H9 (cell line): ENCODE measurements at regions not wholly inside any gene's neighbourhood (a gene's known extent, or its start where the extent isn't known, plus 50 kb on each side); places are given as distances from the start of the nearest gene placed in this dataset.

Source experiments
- DNase-seq: peaks from one replicate; pipeline ENCODE4 v3.0.0-alpha.2; 2017
- H2AFZ ChIP-seq: one replicate; pipeline ENCODE4 v1.6.1; 2013; ENCODE audit warnings: mild to moderate bottlenecking, low read length, control low read depth, moderate library complexity
- H2AK5ac ChIP-seq: 2 replicates; pipeline ENCODE4 v1.6.1; 2013; ENCODE audit warnings: low read length, control low read depth, mixed read lengths; ENCODE audit not compliant: insufficient read length
- H2BK120ac ChIP-seq: one replicate; pipeline ENCODE4 v1.6.1; 2013; ENCODE audit warnings: low read depth, mild to moderate bottlenecking, low read length, control low read depth, inconsistent platforms; ENCODE audit not compliant: poor library complexity, severe bottlenecking
- H2BK12ac ChIP-seq: 2 replicates; pipeline ENCODE4 v1.6.1; 2013; ENCODE audit warnings: low read length, control low read depth, mixed read lengths, low read depth; ENCODE audit not compliant: insufficient read length
- H2BK15ac ChIP-seq: 2 replicates; pipeline ENCODE4 v1.6.1; 2013; ENCODE audit warnings: low read depth, low read length, control low read depth
- H2BK20ac ChIP-seq: one replicate; pipeline ENCODE4 v1.6.1; 2013; ENCODE audit warnings: low read depth, mild to moderate bottlenecking, low read length, control low read depth, inconsistent platforms; ENCODE audit not compliant: poor library complexity, severe bottlenecking
- H2BK5ac ChIP-seq: 2 replicates; pipeline ENCODE4 v1.6.1; 2013; ENCODE audit warnings: low read length, control low read depth, mixed read lengths; ENCODE audit not compliant: insufficient read length
- H3K14ac ChIP-seq: 2 replicates; pipeline ENCODE4 v1.6.1; 2013; ENCODE audit warnings: low read length, control low read depth; ENCODE audit not compliant: insufficient read depth
- H3K18ac ChIP-seq: 2 replicates; pipeline ENCODE4 v1.6.1; 2013; ENCODE audit warnings: low read depth, mild to moderate bottlenecking, mixed read lengths, low read length, control low read depth; ENCODE audit not compliant: insufficient read length
- H3K23ac ChIP-seq: 2 replicates; pipeline ENCODE4 v1.6.1; 2013; ENCODE audit warnings: low read length, control low read depth, mixed read lengths, low read depth; ENCODE audit not compliant: insufficient read length
- H3K23me2 ChIP-seq: 2 replicates; pipeline ENCODE4 v1.6.1; 2013; ENCODE audit warnings: low read depth, mild to moderate bottlenecking, mixed read lengths, low read length, control low read depth; ENCODE audit not compliant: insufficient read length, poor library complexity, severe bottlenecking
- H3K27ac ChIP-seq: 2 replicates; pipeline ENCODE4 v1.5.1; 2013; ENCODE audit warnings: low read length, control low read depth, mixed read lengths, low read depth; ENCODE audit not compliant: insufficient read length
- H3K27me3 ChIP-seq: 2 replicates; pipeline ENCODE4 v1.6.1; 2013; ENCODE audit warnings: low read length, control low read depth, inconsistent platforms; ENCODE audit not compliant: insufficient read depth
- H3K4ac ChIP-seq: 2 replicates; pipeline ENCODE4 v1.6.1; 2013; ENCODE audit warnings: low read depth, mild to moderate bottlenecking, control low read depth, inconsistent platforms, low read length, moderate library complexity
- H3K4me1 ChIP-seq: 2 replicates; pipeline ENCODE4 v1.6.1; 2013; ENCODE audit warnings: low read length, control low read depth, inconsistent platforms; ENCODE audit not compliant: insufficient read depth
- H3K4me2 ChIP-seq: 2 replicates; pipeline ENCODE4 v1.6.1; 2013; ENCODE audit warnings: low read length, control low read depth, mixed read lengths; ENCODE audit not compliant: insufficient read length, insufficient read depth
- H3K56ac ChIP-seq: 2 replicates; pipeline ENCODE4 v1.6.1; 2013; ENCODE audit warnings: low read depth, mild to moderate bottlenecking, mixed read lengths, low read length, control low read depth; ENCODE audit not compliant: insufficient read length
- H3K79me1 ChIP-seq: 2 replicates; pipeline ENCODE4 v1.6.1; 2013; ENCODE audit warnings: low read depth, mild to moderate bottlenecking, moderate library complexity, low read length, control low read depth, inconsistent platforms; ENCODE audit not compliant: insufficient read depth, poor library complexity, severe bottlenecking
- H3K79me2 ChIP-seq: 2 replicates; pipeline ENCODE4 v1.6.1; 2013; ENCODE audit warnings: low read length, control low read depth, inconsistent platforms; ENCODE audit not compliant: insufficient read depth
- H3K9ac ChIP-seq: 2 replicates; pipeline ENCODE4 v1.6.1; 2013; ENCODE audit warnings: low read length, control low read depth, mixed read lengths; ENCODE audit not compliant: insufficient read length; ENCODE audit errors: extremely low read depth
- H3K9me3 ChIP-seq: one replicate; pipeline ENCODE4 v1.6.1; 2013; ENCODE audit warnings: low read depth, low read length, inconsistent platforms; ENCODE audit not compliant: control insufficient read depth
- H3T11ph ChIP-seq: one replicate; pipeline ENCODE4 v1.6.1; 2013; ENCODE audit warnings: mild to moderate bottlenecking, low read length, control low read depth, inconsistent platforms
- H4K20me1 ChIP-seq: one replicate; pipeline ENCODE4 v1.6.1; 2013; ENCODE audit not compliant: control insufficient read depth, insufficient read length, insufficient read depth
- H4K5ac ChIP-seq: 2 replicates; pipeline ENCODE4 v1.6.1; 2013; ENCODE audit warnings: low read depth, mild to moderate bottlenecking, mixed read lengths, low read length, control low read depth; ENCODE audit not compliant: insufficient read length
- H4K8ac ChIP-seq: replicated peaks from 2 replicates; pipeline ENCODE4 v1.6.1; 2013; ENCODE audit warnings: low read length, control low read depth, mixed read lengths, low read depth; ENCODE audit not compliant: insufficient read length
- H4K91ac ChIP-seq: 2 replicates; pipeline ENCODE4 v1.6.1; 2013; ENCODE audit warnings: low read depth, mild to moderate bottlenecking, moderate library complexity, mixed read lengths, low read length, control low read depth; ENCODE audit not compliant: insufficient read length
- H3K27ac Mint-ChIP-seq, 3 experiments: 2 replicates in 2 of 3; 3 replicates in 1 of 3; pipeline ENCODE4 v1.8.0; 2020 to 2021; ENCODE audit warnings: mixed read lengths in 3 of 3, mild to moderate bottlenecking in 1 of 3, moderate library complexity in 1 of 3
- H3K27me3 Mint-ChIP-seq: 2 replicates; pipeline ENCODE4 v1.8.0; 2021; ENCODE audit warnings: low read depth, mild to moderate bottlenecking, moderate library complexity, mixed read lengths
- H3K36me3 Mint-ChIP-seq, 3 experiments: 2 replicates in 2 of 3; 3 replicates in 1 of 3; pipeline ENCODE4 v1.8.0; 2020 to 2021; ENCODE audit warnings: low read depth in 3 of 3, mixed read lengths in 3 of 3; ENCODE audit not compliant: insufficient read depth in 1 of 3
- H3K4me1 Mint-ChIP-seq, 2 experiments: 2 replicates each; pipeline ENCODE4 v1.8.0; 2020; ENCODE audit warnings: mixed read lengths in 2 of 2
- H3K4me3 Mint-ChIP-seq, 2 experiments: 2 replicates in 1 of 2; 3 replicates in 1 of 2; pipeline ENCODE4 v1.8.0; 2020 to 2021; ENCODE audit warnings: mild to moderate bottlenecking in 2 of 2, mixed read lengths in 2 of 2, moderate library complexity in 1 of 2
- H3K9me3 Mint-ChIP-seq, 2 experiments: 2 replicates in 1 of 2; 3 replicates in 1 of 2; pipeline ENCODE4 v1.8.0; 2020; ENCODE audit warnings: mild to moderate bottlenecking in 2 of 2, mixed read lengths in 2 of 2, moderate library complexity in 1 of 2
- WGBS: extraction: QIAGEN DNeasy Blood & Tissue Kit; methylation state at CpG from one replicate; pipeline ENCODE4 v1.1.7; 2013; ENCODE audit warnings: missing lambda C conversion rate, low lambda C conversion rate, mixed read lengths; ENCODE audit not compliant: insufficient read length; ENCODE audit errors: extremely low coverage; 5-methylcytosine and 5-hydroxymethylcytosine counted together
- TF ChIP-seq, protein P1 (sequence below): fragments of 200-600 bp; sonication (generic); conservative IDR thresholded peaks from 3 replicates; pipeline ENCODE4 v1.8.0; 2021; ENCODE audit warnings: antibody characterized with exemption, mild to moderate bottlenecking

DNA sequence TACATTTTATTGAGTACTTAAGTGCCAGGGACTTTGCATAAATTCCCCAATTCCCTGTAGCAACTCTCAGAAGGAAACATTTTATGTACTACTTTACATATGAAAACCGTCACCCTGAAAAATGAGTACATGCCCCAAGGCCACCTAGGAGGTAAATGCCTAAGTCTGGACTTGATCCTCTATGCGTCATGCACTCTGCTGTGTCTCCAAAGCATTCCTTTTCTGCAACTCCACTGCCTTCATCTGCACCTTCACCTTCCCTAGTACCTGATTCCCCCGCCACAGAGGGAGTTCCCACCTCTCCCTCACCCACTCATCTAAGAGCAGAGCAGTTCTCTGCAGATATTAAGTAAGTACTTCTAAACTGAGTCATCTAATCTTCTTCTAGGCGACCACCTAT, 75.2 kb upstream of the HRH2 start:
- Histone ChIP-seq H4K91ac (no peak overlapping the region), H3K14ac (no peak overlapping the region), H4K5ac (no peak overlapping the region), H3T11ph (no peak overlapping the region), H2BK12ac (no peak overlapping the region), H4K20me1 (no peaks in the 10 kb centered on the region), H3K79me2 (peaks cover 2% of the 10 kb centered on the region; the same call in 1 of the 2 replicates), H4K8ac (no peak overlapping the region), H3K9ac (no peak overlapping the region), H3K23ac (no peak overlapping the region), H2BK120ac (no peak overlapping the region), H2BK15ac (no peak overlapping the region), H3K9me3 (no peaks in the 10 kb centered on the region), H3K27ac (no peak overlapping the region), H3K23me2 (no peaks in the 10 kb centered on the region), H2AFZ (no peak overlapping the region), H3K4me2 (no peak overlapping the region), H2BK20ac (no peak overlapping the region), H2BK5ac (no peak overlapping the region), H3K18ac (no peak overlapping the region), H2AK5ac (no peak overlapping the region), H3K79me1 (no peaks in the 10 kb centered on the region), H3K4ac (no peak overlapping the region), H3K27me3 (no peaks in the 10 kb centered on the region), H3K4me1 (peaks cover 3% of the 10 kb centered on the region; the same call in 1 of the 2 replicates), H3K56ac (no peak overlapping the region)
- Mint-ChIP-seq H3K9me3 (peaks cover 16 to 21% of the 10 kb centered on the region in 2 experiments), H3K27me3 (peaks cover 6% of the 10 kb centered on the region), H3K4me3 (no peak overlapping the region), H3K36me3 (peaks cover 15 to 22% (median 19%) of the 10 kb centered on the region in 3 experiments), H3K4me1 (peaks cover 18 to 27% of the 10 kb centered on the region in 2 experiments), H3K27ac (peak overlapping the region in 1 of 3 experiments; percentile 46; a peak in 2 of 7 replicates)
- WGBS, result no CpG with 5 or more reads among the region's 4 CpGs
- TF ChIP-seq, protein P1, sequence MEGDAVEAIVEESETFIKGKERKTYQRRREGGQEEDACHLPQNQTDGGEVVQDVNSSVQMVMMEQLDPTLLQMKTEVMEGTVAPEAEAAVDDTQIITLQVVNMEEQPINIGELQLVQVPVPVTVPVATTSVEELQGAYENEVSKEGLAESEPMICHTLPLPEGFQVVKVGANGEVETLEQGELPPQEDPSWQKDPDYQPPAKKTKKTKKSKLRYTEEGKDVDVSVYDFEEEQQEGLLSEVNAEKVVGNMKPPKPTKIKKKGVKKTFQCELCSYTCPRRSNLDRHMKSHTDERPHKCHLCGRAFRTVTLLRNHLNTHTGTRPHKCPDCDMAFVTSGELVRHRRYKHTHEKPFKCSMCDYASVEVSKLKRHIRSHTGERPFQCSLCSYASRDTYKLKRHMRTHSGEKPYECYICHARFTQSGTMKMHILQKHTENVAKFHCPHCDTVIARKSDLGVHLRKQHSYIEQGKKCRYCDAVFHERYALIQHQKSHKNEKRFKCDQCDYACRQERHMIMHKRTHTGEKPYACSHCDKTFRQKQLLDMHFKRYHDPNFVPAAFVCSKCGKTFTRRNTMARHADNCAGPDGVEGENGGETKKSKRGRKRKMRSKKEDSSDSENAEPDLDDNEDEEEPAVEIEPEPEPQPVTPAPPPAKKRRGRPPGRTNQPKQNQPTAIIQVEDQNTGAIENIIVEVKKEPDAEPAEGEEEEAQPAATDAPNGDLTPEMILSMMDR, result no peak
- no peak for DNase-seq
